Muscle of leg (tissue), 3 donors: ENCODE measurements at regions not wholly inside any gene's neighbourhood (a gene's known extent, or its start where the extent isn't known, plus 50 kb on each side); places are given as distances from the start of the nearest gene placed in this dataset.

Experiments used
- DNase-seq: peaks from one replicate; pipeline ENCODE4 v3.0.0; 2013
- H3K27ac ChIP-seq: one replicate; pipeline ENCODE4 v1.5.1; 2013; ENCODE audit warnings: mild to moderate bottlenecking, low read length, control low read depth
- H3K27me3 ChIP-seq: one replicate; pipeline ENCODE4 v1.6.1; 2013; ENCODE audit warnings: low read length; ENCODE audit not compliant: control insufficient read depth, insufficient read depth
- H3K36me3 ChIP-seq: one replicate; pipeline ENCODE4 v1.6.1; 2013; ENCODE audit warnings: low read length; ENCODE audit not compliant: control insufficient read depth, insufficient read depth
- H3K4me1 ChIP-seq: one replicate; pipeline ENCODE4 v1.6.1; 2013; ENCODE audit warnings: low read length; ENCODE audit not compliant: control insufficient read depth, insufficient read depth
- H3K4me3 ChIP-seq: one replicate; pipeline ENCODE4 v1.5.1; 2013; ENCODE audit warnings: low read length, control low read depth
- H3K9me3 ChIP-seq: replicated peaks from 2 replicates; pipeline ENCODE4 v1.6.1; 2013; ENCODE audit warnings: low read depth, low read length; ENCODE audit not compliant: control insufficient read depth
- WGBS: methylation state at CpG from one replicate; pipeline ENCODE4 v1.1.5; 2013; ENCODE audit warnings: missing lambda C conversion rate; ENCODE audit not compliant: insufficient coverage; 5-methylcytosine and 5-hydroxymethylcytosine counted together

DNA sequence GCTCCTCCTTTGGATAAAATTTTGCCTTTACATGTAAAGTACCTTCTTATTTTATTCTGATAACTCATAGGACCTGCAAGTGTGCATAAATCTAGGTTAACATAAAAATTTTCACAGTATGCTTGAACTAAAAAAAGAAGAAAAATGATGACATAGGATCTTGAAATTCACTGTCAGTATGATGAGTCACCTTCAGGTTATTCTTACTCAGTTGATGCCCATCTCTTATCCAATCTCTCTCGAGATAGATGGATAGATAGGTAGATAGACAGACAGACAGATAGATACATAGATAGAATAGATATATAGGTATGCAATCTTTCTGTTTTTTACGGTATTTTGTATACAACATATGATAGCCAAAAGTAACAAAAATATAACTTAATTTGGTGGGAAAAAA lies 485.5 kb downstream of the NAF1 start:
- WGBS, result no CpG with 5 or more reads among the region's 2 CpGs
- Histone ChIP-seq H3K36me3 (no peaks in the 10 kb centered on the region), H3K4me1 (no peaks in the 10 kb centered on the region)

DNA sequence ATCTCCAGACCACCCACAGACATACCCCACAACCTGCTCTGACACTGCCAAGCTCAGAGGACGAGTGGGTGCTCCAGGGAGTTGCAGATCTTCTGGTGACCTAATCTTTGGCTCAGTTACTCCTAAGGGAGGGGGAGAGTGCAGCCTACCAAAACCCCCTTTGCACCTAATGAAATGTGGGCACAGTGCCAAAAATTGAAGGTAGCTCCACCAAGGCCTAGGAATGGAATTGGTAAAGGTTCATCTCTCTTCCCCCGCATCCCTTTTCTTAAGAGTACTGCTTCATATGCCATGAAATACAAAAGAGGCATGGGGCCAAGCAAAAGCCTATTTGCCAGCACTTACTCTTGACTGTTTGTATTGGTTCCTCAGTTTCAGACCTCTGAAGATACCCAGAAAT lies 491.0 kb downstream of the NAF1 start:
- Histone ChIP-seq H3K9me3 (peaks cover 4% of the 10 kb centered on the region), H3K4me1 (no peaks in the 10 kb centered on the region), H3K4me3 (no peak overlapping the region), H3K27me3 (no peaks in the 10 kb centered on the region), H3K36me3 (no peaks in the 10 kb centered on the region), H3K27ac (no peak overlapping the region)
- no peak for DNase-seq
- WGBS, result no CpG with 5 or more reads among the region's 2 CpGs

More for the DNA sequence above, 485.5 kb downstream of the NAF1 start:
- no peak overlapping the region for H3K27ac ChIP-seq
- H3K9me3 ChIP-seq, result no peaks in the 10 kb centered on the region
- H3K27me3 ChIP-seq, result no peaks in the 10 kb centered on the region
- no peak for DNase-seq
- H3K4me3 ChIP-seq, result no peak overlapping the region

DNA sequence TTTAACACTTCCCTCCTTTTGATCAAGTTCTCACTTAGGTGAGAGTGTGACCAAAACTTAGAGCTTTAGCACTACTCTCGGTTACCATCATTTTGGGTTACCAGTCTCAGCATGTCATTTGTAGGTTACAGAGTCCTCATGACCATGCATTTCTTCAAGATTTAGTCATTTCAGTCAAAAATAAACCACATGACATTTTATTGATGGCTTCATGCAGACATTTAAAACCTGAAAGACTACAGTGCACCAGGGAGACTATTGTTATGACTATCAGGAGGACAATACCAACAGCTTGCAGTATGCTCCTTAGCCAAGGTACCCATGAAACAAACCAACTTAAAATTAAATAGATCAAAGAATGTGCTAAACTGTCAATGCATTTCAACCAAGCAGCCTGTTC lies 498.1 kb upstream of the FSTL5 start:
- Histone ChIP-seq H3K4me1 (no peaks in the 10 kb centered on the region), H3K4me3 (no peak overlapping the region), H3K36me3 (no peaks in the 10 kb centered on the region), H3K27ac (no peak overlapping the region), H3K9me3 (peaks cover 9% of the 10 kb centered on the region), H3K27me3 (no peaks in the 10 kb centered on the region)
- DNase-seq, result no peak
- no CpG with 5 or more reads among the region's 1 CpG for WGBS

DNA sequence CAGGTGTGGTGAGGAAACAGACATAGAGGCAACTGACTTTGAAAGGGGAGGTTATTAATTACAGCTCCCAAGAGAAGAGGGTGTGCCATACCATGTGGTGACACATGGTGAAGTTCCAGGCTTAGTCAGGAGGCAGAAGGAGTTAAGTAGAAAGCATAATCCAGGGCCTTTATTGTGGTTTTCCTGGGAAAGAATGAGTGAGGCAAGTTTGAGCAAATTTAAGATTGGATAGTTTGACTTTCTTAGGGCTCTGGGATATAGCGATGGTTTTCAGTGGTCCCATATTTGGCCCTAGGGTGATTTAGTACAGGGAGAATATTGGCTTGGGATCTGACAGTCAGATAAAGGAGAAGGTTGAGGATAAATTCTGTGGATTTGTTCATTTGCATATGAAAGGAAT lies 495.9 kb upstream of the FSTL5 start:
- Histone ChIP-seq H3K27me3 (no peaks in the 10 kb centered on the region), H3K4me1 (no peaks in the 10 kb centered on the region), H3K4me3 (no peak overlapping the region), H3K9me3 (no peaks in the 10 kb centered on the region), H3K36me3 (no peaks in the 10 kb centered on the region), H3K27ac (no peak overlapping the region)
- 100% methylated on average over 1 of the region's 1 CpG for WGBS
- no peak for DNase-seq

DNA sequence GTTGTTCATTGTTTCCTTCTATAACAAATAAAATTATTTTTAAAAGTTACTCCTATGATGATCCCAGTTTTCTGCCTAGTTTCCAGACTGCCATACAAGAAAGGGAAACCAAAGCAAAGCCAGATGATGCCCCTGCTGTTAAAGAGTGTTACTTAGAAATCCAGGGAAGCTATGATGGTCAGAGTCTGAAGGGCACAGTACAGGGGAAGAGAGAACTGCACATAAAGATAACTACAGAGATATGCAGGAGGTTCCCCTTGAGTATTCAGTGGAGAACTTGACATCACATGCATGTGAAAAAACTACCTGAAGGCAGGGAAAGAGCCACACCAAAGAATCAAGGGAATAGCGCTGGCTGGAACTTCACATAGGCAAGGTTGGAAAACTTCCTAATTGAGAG lies 494.2 kb upstream of the FSTL5 start:
- DNase-seq, result no peak
- no peaks in the 10 kb centered on the region for H3K36me3 ChIP-seq
- no peak overlapping the region for H3K27ac ChIP-seq
- H3K9me3 ChIP-seq, result no peaks in the 10 kb centered on the region
- no CpG with 5 or more reads among the region's 1 CpG for WGBS
- H3K27me3 ChIP-seq, result no peaks in the 10 kb centered on the region
- no peaks in the 10 kb centered on the region for H3K4me1 ChIP-seq
- no peak overlapping the region for H3K4me3 ChIP-seq

DNA sequence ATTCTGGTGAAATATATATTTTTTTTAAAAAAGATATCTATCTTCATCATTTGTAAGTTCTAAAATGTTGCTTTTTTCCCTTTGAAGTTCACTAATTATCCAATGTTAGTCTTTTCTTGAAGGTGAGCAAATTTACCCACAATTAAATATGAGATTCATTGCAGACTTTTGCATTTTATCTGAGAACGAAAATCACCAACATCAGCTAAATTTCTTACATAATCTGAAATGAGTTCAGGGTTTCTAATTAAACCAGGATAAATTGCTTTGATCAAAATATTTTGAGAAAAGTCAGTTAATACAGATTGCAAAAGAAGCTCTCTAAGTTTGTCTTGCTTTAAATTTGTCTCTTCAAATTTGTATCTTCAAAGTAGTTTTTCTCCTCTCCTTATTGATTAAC lies 486.4 kb upstream of the FSTL5 start:
- H3K27me3 ChIP-seq, result no peaks in the 10 kb centered on the region
- H3K36me3 ChIP-seq, result no peaks in the 10 kb centered on the region
- no peak overlapping the region for H3K27ac ChIP-seq
- no CpG with 5 or more reads among the region's 1 CpG for WGBS
- DNase-seq, result no peak
- no peaks in the 10 kb centered on the region for H3K4me1 ChIP-seq
- H3K4me3 ChIP-seq, result no peak overlapping the region
- H3K9me3 ChIP-seq, result no peaks in the 10 kb centered on the region

DNA sequence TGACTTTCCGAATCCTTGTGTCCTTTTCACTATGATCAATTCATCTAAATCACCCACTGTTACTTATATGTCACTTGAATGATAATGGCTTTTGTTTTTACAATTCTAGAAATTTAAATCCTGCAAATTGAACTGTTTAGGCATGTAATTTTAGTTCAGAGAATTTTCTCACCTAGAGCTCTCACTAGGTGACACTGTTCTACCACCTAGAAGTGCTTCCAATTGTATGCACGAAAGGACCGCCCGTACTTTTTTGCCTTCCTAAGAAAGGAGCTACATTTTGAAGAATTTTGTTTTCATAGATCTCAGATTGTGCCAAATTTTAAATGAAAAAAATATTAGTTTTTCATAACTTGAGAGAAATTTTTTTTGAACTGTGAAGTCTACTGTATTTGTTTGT lies 481.6 kb upstream of the FSTL5 start:
- no peak overlapping the region for H3K4me3 ChIP-seq
- H3K9me3 ChIP-seq, result no peaks in the 10 kb centered on the region
- peak; percentile 57 for DNase-seq
- no peak overlapping the region for H3K27ac ChIP-seq
- whole genome bisulfite sequencing, result no CpG with 5 or more reads among the region's 4 CpGs
- no peaks in the 10 kb centered on the region for H3K27me3 ChIP-seq
- H3K4me1 ChIP-seq, result no peaks in the 10 kb centered on the region
- no peaks in the 10 kb centered on the region for H3K36me3 ChIP-seq

DNA sequence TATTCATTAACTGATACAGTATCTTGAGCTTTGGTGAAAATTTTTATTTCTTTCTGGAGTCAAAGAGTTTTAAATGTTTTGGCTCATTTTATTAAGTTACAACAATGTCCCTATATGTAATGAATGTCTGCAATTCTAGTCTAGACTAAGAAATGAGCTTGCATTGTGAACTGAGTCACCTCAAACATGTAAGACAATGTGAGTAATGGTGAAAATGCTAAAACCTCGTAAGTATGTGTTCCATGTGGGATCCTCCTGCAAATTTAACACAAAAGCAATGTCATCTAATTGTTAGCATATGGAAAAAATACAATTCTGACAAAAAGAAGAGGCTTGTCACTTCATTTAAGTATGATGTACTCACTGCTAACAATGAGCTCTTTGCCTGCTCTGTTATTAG lies 480.5 kb upstream of the FSTL5 start:
- WGBS, result no CpG with 5 or more reads among the region's 1 CpG
- DNase-seq, result no peak
- Histone ChIP-seq H3K27me3 (no peaks in the 10 kb centered on the region), H3K9me3 (peaks cover 2% of the 10 kb centered on the region), H3K36me3 (no peaks in the 10 kb centered on the region), H3K4me1 (no peaks in the 10 kb centered on the region), H3K27ac (no peak overlapping the region), H3K4me3 (no peak overlapping the region)

DNA sequence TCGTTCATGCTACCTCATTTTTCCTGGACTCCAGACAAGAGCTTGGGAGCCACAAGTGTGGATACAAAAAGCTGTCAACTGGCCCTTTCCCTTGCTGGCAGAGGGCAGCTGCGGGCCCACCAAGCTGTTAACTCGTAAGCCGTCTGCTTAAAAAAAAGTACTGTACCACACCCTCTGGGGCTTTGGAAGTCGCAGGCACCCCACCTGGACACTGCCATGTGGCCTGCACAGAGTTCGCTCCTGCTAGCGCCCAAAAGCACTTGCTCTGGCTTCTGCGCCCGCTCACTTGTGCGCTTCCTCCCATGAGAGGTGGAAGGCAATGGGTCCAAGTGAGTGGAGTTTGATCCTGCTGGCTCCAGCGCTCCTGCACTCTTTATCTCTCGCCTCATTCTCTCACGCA lies 476.4 kb upstream of the FSTL5 start:
- Histone ChIP-seq H3K4me3 (no peak overlapping the region), H3K27me3 (no peaks in the 10 kb centered on the region), H3K27ac (no peak overlapping the region), H3K4me1 (no peaks in the 10 kb centered on the region), H3K9me3 (peaks cover 2% of the 10 kb centered on the region), H3K36me3 (no peaks in the 10 kb centered on the region)
- DNase-seq, result no peak
- 95% methylated on average over 6 of the region's 13 CpGs for WGBS

DNA sequence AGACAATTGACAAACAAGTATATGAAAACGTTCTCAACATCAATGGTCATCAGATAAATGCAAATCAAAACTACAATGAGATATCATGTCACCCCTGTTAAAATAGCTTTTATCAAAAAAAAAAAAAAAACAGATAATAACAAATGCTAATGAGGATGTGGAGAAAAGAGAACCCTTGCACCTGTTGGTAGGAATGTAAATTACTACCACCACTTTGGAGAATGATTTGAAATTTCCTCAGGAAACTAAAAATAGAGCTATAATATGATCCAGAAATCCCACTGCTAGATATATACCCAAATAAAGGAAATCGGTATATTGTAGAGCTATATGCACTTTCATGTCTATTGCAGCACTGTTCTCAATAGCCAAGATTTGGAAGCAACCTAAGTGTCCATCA lies 470.6 kb upstream of the FSTL5 start:
- no peaks in the 10 kb centered on the region for H3K9me3 ChIP-seq
- no CpG with 5 or more reads among the region's 2 CpGs for WGBS

DNA sequence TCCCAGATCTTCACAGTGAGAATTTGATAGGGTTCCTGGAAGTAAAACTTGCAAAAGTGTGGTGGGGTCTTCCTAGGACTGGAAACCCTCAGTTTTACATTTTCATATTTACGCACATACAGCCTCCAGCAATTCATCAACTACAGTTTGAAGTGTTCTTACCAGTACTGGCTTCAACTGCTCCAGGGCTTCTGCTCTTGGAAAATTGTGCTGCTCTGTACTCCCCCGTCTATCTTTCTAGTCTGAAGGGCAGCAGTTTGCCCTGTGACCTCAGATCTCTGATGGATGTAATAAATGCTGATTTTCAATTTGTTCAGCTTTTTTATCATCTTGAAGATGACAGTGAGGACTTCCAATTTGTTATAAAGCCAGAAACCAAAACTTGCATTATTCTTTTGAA lies 458.9 kb upstream of the FSTL5 start:
- Histone ChIP-seq H3K4me1 (no peaks in the 10 kb centered on the region), H3K27ac (no peak overlapping the region), H3K9me3 (no peaks in the 10 kb centered on the region), H3K27me3 (no peaks in the 10 kb centered on the region), H3K4me3 (no peak overlapping the region), H3K36me3 (no peaks in the 10 kb centered on the region)
- 100% methylated on average over 1 of the region's 2 CpGs for WGBS
- no peak for DNase-seq

More for the DNA sequence above, 470.6 kb upstream of the FSTL5 start:
- Histone ChIP-seq H3K4me1 (no peaks in the 10 kb centered on the region), H3K4me3 (no peak overlapping the region), H3K27me3 (no peaks in the 10 kb centered on the region), H3K36me3 (no peaks in the 10 kb centered on the region), H3K27ac (no peak overlapping the region)
- DNase-seq, result no peak
